ENCODE measurements at regions not wholly inside any gene's neighbourhood (a gene's known extent, or its start where the extent isn't known, plus 50 kb on each side); places are given as distances from the start of the nearest gene placed in this dataset.

DNA sequence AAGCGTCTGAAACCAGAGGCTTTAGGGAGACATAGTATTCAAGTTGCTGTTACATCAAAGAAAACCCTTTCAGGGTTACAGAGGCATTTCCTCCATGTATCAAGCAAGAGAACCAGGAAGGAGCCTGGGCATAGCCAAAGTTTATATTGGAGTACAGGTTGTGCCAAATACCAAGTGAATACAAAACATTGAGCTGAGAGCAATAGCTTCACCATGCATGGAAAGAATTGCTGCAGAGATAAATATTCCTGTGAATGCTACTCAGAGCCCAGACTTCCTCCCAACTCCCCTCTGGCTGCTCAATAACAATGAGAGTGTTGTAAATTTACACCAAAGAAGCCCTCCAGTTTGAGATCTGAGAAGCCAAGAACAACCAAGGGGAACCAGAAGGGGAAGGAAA, 618.9 kb downstream of the DHX35 start:
- TF ChIP-seq CREM (CRISPR knock-in tag; IDR thresholded peaks at IDR 0.05) = no peak
- no peak for TF ChIP-seq MYBL2 (CRISPR knock-in tag; IDR thresholded peaks at IDR 0.05)
- TF ChIP-seq, protein P1, sequence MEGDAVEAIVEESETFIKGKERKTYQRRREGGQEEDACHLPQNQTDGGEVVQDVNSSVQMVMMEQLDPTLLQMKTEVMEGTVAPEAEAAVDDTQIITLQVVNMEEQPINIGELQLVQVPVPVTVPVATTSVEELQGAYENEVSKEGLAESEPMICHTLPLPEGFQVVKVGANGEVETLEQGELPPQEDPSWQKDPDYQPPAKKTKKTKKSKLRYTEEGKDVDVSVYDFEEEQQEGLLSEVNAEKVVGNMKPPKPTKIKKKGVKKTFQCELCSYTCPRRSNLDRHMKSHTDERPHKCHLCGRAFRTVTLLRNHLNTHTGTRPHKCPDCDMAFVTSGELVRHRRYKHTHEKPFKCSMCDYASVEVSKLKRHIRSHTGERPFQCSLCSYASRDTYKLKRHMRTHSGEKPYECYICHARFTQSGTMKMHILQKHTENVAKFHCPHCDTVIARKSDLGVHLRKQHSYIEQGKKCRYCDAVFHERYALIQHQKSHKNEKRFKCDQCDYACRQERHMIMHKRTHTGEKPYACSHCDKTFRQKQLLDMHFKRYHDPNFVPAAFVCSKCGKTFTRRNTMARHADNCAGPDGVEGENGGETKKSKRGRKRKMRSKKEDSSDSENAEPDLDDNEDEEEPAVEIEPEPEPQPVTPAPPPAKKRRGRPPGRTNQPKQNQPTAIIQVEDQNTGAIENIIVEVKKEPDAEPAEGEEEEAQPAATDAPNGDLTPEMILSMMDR (IDR thresholded peaks at IDR 0.05) = no peak
- TF ChIP-seq, protein P2, sequence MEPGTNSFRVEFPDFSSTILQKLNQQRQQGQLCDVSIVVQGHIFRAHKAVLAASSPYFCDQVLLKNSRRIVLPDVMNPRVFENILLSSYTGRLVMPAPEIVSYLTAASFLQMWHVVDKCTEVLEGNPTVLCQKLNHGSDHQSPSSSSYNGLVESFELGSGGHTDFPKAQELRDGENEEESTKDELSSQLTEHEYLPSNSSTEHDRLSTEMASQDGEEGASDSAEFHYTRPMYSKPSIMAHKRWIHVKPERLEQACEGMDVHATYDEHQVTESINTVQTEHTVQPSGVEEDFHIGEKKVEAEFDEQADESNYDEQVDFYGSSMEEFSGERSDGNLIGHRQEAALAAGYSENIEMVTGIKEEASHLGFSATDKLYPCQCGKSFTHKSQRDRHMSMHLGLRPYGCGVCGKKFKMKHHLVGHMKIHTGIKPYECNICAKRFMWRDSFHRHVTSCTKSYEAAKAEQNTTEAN (CRISPR knock-in tag; IDR thresholded peaks at IDR 0.05) = no peak
- TF ChIP-seq ESRRA (CRISPR knock-in tag; IDR thresholded peaks at IDR 0.05; ENCODE audit: borderline replicate concordance) = no peak
- TF ChIP-seq RELA (CRISPR knock-in tag; IDR thresholded peaks at IDR 0.05; ENCODE audit: borderline replicate concordance) = no peak

All from WTC11 (cell line).